ENCODE measurements at regions not wholly inside any gene's neighbourhood (a gene's known extent, or its start where the extent isn't known, plus 50 kb on each side); places are given as distances from the start of the nearest gene placed in this dataset.

DNA sequence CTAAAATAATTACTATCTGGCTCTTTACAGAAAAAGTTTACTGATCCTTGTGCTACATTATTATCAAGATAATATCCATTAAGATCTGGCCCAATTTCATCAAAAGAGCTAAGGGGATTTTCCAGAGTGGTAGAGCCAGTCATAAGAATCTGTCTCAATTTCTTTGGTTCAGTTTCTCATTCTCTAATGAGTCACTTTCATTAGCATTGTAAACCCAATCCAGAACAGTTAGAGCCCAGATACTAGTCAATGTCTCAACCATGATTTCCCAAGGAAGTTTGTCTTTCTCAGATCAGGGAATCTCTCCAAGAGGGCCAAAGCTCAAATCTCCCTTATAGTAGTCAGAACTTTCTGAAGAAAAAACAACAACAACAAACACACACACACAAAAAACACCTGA, 131.1 kb upstream of the PPP2R3A start:
- TF ChIP-seq, protein P1, sequence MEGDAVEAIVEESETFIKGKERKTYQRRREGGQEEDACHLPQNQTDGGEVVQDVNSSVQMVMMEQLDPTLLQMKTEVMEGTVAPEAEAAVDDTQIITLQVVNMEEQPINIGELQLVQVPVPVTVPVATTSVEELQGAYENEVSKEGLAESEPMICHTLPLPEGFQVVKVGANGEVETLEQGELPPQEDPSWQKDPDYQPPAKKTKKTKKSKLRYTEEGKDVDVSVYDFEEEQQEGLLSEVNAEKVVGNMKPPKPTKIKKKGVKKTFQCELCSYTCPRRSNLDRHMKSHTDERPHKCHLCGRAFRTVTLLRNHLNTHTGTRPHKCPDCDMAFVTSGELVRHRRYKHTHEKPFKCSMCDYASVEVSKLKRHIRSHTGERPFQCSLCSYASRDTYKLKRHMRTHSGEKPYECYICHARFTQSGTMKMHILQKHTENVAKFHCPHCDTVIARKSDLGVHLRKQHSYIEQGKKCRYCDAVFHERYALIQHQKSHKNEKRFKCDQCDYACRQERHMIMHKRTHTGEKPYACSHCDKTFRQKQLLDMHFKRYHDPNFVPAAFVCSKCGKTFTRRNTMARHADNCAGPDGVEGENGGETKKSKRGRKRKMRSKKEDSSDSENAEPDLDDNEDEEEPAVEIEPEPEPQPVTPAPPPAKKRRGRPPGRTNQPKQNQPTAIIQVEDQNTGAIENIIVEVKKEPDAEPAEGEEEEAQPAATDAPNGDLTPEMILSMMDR (IDR thresholded peaks at IDR 0.05; ENCODE audit: insufficient read depth, low read length, poor library complexity, severe bottlenecking) = no peak

DNA sequence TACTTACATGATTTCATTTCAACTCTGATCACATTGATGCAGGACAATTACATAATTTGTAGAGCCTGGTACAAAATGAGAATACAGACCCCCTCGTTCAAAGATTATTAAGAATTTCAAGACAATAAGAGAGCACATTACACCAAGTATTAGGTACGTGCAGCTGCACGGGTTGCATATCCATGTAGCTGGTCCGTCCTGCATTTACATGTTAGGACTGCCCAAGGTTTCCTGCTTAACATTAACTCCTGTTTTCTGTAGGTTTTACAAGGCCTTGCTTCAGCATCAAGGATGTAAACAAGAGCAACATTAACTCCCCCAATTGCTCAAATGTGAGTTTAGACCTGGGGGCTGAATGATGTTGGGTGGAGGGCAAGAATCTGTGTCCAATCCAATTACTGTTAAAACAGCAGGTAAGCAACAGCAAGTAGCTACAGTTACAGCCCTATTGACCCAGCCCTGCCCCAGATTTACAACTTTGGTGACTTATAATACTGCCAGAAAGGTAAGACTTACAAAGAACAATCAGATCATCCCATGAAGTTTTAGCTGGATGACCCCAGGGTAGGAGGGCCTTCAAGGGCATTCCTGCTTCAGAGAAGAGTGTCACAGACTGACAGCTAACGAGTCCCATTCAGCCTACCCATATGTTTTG, 127.4 kb upstream of the PPP2R3A start:
- no peak overlapping the region for H3K4me3 ChIP-seq (replicated peaks; ENCODE audit: low read depth, low read length)
- H3K27me3 ChIP-seq (replicated peaks; ENCODE audit: control insufficient read depth, insufficient read depth, low read length) = no peaks in the 10 kb centered on the region; the same call in 1 of the 2 replicates
- H3K36me3 ChIP-seq (ENCODE audit: control insufficient read depth, insufficient read depth, low read length) = no peaks in the 10 kb centered on the region
- DNase-seq (ENCODE audit: extremely low read depth, insufficient read length) = no peak
- TF ChIP-seq, protein P1 (IDR thresholded peaks at IDR 0.05; ENCODE audit: insufficient read depth, low read length, poor library complexity, severe bottlenecking) = no peak

More for the DNA sequence above, 131.1 kb upstream of the PPP2R3A start:
- Histone ChIP-seq H3K27me3 (replicated peaks; ENCODE audit: control insufficient read depth, insufficient read depth, low read length) (no peaks in the 10 kb centered on the region; the same call in 1 of the 2 replicates), H3K36me3 (ENCODE audit: control insufficient read depth, insufficient read depth, low read length) (no peaks in the 10 kb centered on the region), H3K4me3 (replicated peaks; ENCODE audit: low read depth, low read length) (no peak overlapping the region)
- no peak for DNase-seq (ENCODE audit: extremely low read depth, insufficient read length)

DNA sequence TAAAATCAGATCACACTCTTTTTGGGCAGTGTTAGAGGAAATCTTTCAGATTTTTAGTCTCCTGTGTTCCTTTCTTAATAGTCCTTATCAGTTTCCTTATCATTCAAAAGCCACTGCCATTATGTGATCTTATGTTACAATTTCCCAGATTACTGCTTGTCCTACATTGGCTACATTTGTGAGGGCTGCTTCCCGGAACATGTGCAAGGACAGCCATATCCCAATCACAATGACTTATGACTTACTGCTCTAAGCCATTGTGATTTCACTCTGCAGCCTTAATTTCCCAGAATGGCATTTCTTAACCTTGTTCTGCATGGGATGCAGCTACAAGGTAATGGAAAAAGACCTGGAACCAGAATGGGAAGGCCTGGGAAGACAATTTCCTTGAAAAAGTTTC, 125.1 kb upstream of the PPP2R3A start:
- no peaks in the 10 kb centered on the region; the same call in 1 of the 2 replicates for H3K27me3 ChIP-seq (replicated peaks; ENCODE audit: control insufficient read depth, insufficient read depth, low read length)
- no peak for DNase-seq (ENCODE audit: extremely low read depth, insufficient read length)
- TF ChIP-seq, protein P1 (IDR thresholded peaks at IDR 0.05; ENCODE audit: insufficient read depth, low read length, poor library complexity, severe bottlenecking) = no peak
- H3K36me3 ChIP-seq (ENCODE audit: control insufficient read depth, insufficient read depth, low read length) = no peaks in the 10 kb centered on the region
- H3K4me3 ChIP-seq (replicated peaks; ENCODE audit: low read depth, low read length) = no peak overlapping the region

DNA sequence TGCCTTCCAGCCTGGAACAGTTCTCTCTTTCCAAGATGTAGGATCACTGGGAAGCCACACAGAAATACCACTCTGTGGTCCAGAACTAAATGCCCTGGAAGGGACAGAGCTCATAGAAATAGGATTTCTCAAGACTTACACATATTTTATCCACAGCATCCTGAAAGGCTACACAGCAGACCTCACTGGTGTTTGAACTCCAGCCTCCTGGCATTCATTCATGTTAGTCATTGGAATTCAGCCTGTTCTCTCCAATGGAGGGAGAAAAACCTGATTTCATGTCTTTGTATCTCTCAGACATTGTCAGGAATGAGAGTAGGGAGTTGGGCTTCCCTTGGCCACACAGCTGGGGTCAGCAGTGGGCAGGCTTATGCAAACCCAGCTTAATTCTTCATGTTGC, 121.1 kb upstream of the PPP2R3A start:
- DNase-seq (ENCODE audit: extremely low read depth, insufficient read length) = no peak
- TF ChIP-seq, protein P1 (IDR thresholded peaks at IDR 0.05; ENCODE audit: insufficient read depth, low read length, poor library complexity, severe bottlenecking) = no peak
- H3K36me3 ChIP-seq (ENCODE audit: control insufficient read depth, insufficient read depth, low read length) = no peaks in the 10 kb centered on the region
- H3K4me3 ChIP-seq (replicated peaks; ENCODE audit: low read depth, low read length) = no peak overlapping the region
- no peaks in the 10 kb centered on the region; the same call in 1 of the 2 replicates for H3K27me3 ChIP-seq (replicated peaks; ENCODE audit: control insufficient read depth, insufficient read depth, low read length)

DNA sequence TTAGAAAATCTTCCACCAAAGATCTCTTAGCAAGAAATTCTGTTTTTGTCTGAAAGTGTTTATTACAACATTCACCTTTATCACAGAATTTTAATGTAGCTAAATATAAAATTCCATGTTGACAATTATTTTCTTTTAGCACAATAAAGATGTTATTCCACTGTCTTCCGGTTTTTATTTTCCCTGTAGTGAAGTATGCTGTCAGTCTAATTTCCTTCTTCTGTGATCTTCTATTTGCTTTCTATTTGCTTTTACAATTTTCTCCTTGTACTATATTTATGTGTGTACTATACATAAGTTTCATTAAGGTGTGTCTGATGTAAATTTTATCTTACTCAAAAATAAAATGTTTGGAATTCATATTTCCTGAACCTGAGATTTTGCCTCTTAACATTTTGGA, 117.5 kb upstream of the PPP2R3A start:
- TF ChIP-seq, protein P1 (IDR thresholded peaks at IDR 0.05; ENCODE audit: insufficient read depth, low read length, poor library complexity, severe bottlenecking) = no peak
- no peak for DNase-seq (ENCODE audit: extremely low read depth, insufficient read length)

DNA sequence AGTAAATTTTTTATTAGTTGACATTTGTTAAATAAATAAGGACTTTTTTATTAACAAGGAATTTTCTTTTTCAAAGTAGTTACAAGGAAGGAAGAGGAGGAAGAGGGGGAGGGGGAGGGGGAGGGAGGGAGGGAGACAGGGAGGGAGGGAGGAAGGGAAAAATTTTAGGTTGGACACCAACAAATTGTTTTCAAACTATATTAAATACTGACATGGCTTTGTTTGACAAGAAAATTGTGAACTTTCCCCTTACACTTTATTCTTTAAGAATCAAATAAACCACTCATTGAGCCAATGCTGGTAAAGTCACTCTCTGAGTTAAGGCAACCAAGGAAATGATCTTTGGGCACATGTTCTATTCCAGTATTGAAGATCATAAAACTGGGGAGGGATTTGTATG, 115.7 kb upstream of the PPP2R3A start:
- Histone ChIP-seq H3K27me3 (replicated peaks; ENCODE audit: control insufficient read depth, insufficient read depth, low read length) (no peaks in the 10 kb centered on the region), H3K36me3 (ENCODE audit: control insufficient read depth, insufficient read depth, low read length) (no peaks in the 10 kb centered on the region), H3K4me3 (replicated peaks; ENCODE audit: low read depth, low read length) (no peak overlapping the region)
- DNase-seq (ENCODE audit: extremely low read depth, insufficient read length) = no peak
- TF ChIP-seq, protein P1 (IDR thresholded peaks at IDR 0.05; ENCODE audit: insufficient read depth, low read length, poor library complexity, severe bottlenecking) = no peak

More for the DNA sequence above, 117.5 kb upstream of the PPP2R3A start:
- no peaks in the 10 kb centered on the region for H3K36me3 ChIP-seq (ENCODE audit: control insufficient read depth, insufficient read depth, low read length)
- H3K27me3 ChIP-seq (replicated peaks; ENCODE audit: control insufficient read depth, insufficient read depth, low read length) = no peaks in the 10 kb centered on the region
- no peak overlapping the region for H3K4me3 ChIP-seq (replicated peaks; ENCODE audit: low read depth, low read length)

Data from GM06990 (cell line).